Gastroesophageal sphincter (tissue), 3 donors: ENCODE measurements at regions not wholly inside any gene's neighbourhood (a gene's known extent, or its start where the extent isn't known, plus 50 kb on each side); places are given as distances from the start of the nearest gene placed in this dataset.

Source experiments
- POLR2A ChIP-seq, 2 donors: fragments of 450-650 bp; IDR thresholded peaks; one replicate each; pipeline ENCODE4 v1.6.1; 2017; ENCODE audit warnings: antibody characterized with exemption in 2 of 2, mild to moderate bottlenecking in 2 of 2, moderate library complexity in 1 of 2
- TF ChIP-seq, protein P1 (sequence below), 4 experiments: fragments of 200-600 bp in 2 of 4; fragments of 450-650 bp in 2 of 4; sonication (generic) in 1 of 4; IDR thresholded peaks; one replicate each; pipeline ENCODE4 v1.5.1; 2017 to 2019; ENCODE audit warnings: antibody characterized with exemption in 4 of 4, mild to moderate bottlenecking in 2 of 4, moderate library complexity in 2 of 4

GRCh38 chr18:10090668-10091067 is 176.9 kb downstream of the VAPA start:
- TF ChIP-seq, protein P1, sequence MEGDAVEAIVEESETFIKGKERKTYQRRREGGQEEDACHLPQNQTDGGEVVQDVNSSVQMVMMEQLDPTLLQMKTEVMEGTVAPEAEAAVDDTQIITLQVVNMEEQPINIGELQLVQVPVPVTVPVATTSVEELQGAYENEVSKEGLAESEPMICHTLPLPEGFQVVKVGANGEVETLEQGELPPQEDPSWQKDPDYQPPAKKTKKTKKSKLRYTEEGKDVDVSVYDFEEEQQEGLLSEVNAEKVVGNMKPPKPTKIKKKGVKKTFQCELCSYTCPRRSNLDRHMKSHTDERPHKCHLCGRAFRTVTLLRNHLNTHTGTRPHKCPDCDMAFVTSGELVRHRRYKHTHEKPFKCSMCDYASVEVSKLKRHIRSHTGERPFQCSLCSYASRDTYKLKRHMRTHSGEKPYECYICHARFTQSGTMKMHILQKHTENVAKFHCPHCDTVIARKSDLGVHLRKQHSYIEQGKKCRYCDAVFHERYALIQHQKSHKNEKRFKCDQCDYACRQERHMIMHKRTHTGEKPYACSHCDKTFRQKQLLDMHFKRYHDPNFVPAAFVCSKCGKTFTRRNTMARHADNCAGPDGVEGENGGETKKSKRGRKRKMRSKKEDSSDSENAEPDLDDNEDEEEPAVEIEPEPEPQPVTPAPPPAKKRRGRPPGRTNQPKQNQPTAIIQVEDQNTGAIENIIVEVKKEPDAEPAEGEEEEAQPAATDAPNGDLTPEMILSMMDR (IDR thresholded peaks at IDR 0.05): no peak
- no peak for TF ChIP-seq POLR2A (IDR thresholded peaks at IDR 0.05)
